ENCODE measurements at regions not wholly inside any gene's neighbourhood (a gene's known extent, or its start where the extent isn't known, plus 50 kb on each side); places are given as distances from the start of the nearest gene placed in this dataset.

DNA sequence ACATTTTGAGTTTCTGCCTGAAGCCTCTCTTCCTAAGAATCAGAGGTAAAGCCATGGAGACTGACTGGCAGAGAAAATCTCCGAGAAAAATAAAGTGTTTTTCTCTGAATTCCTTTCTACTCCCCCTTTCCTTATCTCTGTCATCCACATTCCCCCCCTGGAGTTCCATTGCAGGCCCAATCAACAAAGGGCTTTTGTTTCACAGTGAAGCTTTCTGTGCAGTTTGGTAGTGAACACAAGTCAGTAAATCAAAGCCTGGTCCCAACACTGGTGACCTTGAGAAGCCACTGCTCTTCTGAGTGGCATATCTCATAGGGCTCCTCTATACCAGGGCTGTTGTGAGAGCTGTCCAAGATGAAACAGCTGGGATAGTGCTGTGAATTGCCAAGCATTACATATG is 228.4 kb downstream of the SEC16B start:
- intact Hi-C loops (cut with micrococcal nuclease) = no loop called here
- peaks cover 0 to 8% (median 0%) of the 10 kb centered on the region in 5 donors for H3K27me3 Mint-ChIP-seq
- DNase-seq = no peak
- H3K27ac ChIP-seq (ENCODE audit: low read depth, low read length) = no peak overlapping the region
- no peaks in the 10 kb centered on the region for H3K36me3 ChIP-seq (ENCODE audit: control insufficient read depth in 2 of 3, insufficient read depth in 3 of 3, low read length in 3 of 3)
- peaks cover 0 to 12% (median 5%) of the 10 kb centered on the region in 11 donors for H3K9me3 Mint-ChIP-seq
- no peaks in the 10 kb centered on the region for H3K4me1 ChIP-seq (ENCODE audit: control insufficient read depth in 2 of 2, insufficient read depth in 2 of 2, low read length in 2 of 2)
- H3K27ac Mint-ChIP-seq = no peak overlapping the region
- peaks cover 0 to 6% (median 0%) of the 10 kb centered on the region in 5 donors for H3K36me3 Mint-ChIP-seq
- no peak overlapping the region for H3K4me3 ChIP-seq (ENCODE audit: low read length)
- no peak overlapping the region for H3K4me3 Mint-ChIP-seq
- ChIA-PET CTCF (no interaction called here), POLR2A (no interaction called here)
- no peak for ATAC-seq
- H3K4me1 Mint-ChIP-seq = no peaks in the 10 kb centered on the region
- H3K27me3 ChIP-seq (ENCODE audit: control insufficient read depth in 2 of 2, insufficient read depth in 2 of 2, low read length in 2 of 2) = no peaks in the 10 kb centered on the region
- no peaks in the 10 kb centered on the region for H3K9me3 ChIP-seq (ENCODE audit: control insufficient read depth in 2 of 3, low read length in 3 of 3)

GRCh38 chr1:177739780-177740179 is 230.1 kb downstream of the SEC16B start:
- H3K4me1 ChIP-seq (ENCODE audit: control insufficient read depth in 2 of 2, insufficient read depth in 2 of 2, low read length in 2 of 2) = no peaks in the 10 kb centered on the region
- ChIA-PET CTCF (no interaction called here), POLR2A (no interaction called here)
- no peak overlapping the region for H3K4me3 ChIP-seq (ENCODE audit: low read length)
- H3K27ac ChIP-seq (ENCODE audit: low read depth, low read length) = no peak overlapping the region
- H3K27me3 Mint-ChIP-seq = peaks cover 0 to under 1% (median 0%) of the 10 kb centered on the region in 5 donors
- ATAC-seq = no peak
- no peaks in the 10 kb centered on the region for H3K9me3 ChIP-seq (ENCODE audit: control insufficient read depth in 2 of 3, low read length in 3 of 3)
- H3K36me3 ChIP-seq (ENCODE audit: control insufficient read depth in 2 of 3, insufficient read depth in 3 of 3, low read length in 3 of 3) = no peaks in the 10 kb centered on the region
- no peak for DNase-seq
- H3K27ac Mint-ChIP-seq = no peak overlapping the region
- no peaks in the 10 kb centered on the region for H3K4me1 Mint-ChIP-seq
- H3K9me3 Mint-ChIP-seq = peaks cover 0 to 8% (median 2%) of the 10 kb centered on the region in 11 donors
- H3K36me3 Mint-ChIP-seq = peaks cover 0 to under 1% (median 0%) of the 10 kb centered on the region in 5 donors
- intact Hi-C loops (cut with micrococcal nuclease) = no loop called here
- no peaks in the 10 kb centered on the region for H3K27me3 ChIP-seq (ENCODE audit: control insufficient read depth in 2 of 2, insufficient read depth in 2 of 2, low read length in 2 of 2)
- H3K4me3 Mint-ChIP-seq = no peak overlapping the region

DNA sequence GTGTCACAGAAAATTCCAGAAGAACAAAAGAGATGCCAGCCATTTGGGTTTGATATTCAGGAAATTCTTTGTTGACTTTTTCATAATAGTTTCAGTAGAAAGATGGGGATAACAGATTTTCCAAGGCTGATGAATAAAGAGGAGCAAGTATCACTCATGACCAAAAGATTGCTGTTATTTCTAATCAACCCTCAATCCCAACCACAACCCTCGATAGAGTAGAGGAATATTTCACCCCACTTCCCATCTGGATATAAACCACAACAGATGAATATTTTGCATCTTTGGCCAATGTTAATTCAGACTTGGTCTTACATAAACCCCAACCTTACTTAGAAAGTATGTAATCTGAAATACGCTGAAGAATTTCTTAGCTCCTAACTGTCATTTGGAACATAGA is 232.4 kb downstream of the SEC16B start:
- ChIA-PET CTCF (no interaction called here), POLR2A (no interaction called here)
- H3K36me3 Mint-ChIP-seq = no peaks in the 10 kb centered on the region
- no peaks in the 10 kb centered on the region for H3K27me3 Mint-ChIP-seq
- H3K27ac Mint-ChIP-seq = no peak overlapping the region
- H3K9me3 Mint-ChIP-seq = peaks cover 0 to 9% (median 4%) of the 10 kb centered on the region in 11 donors
- no peaks in the 10 kb centered on the region for H3K9me3 ChIP-seq (ENCODE audit: control insufficient read depth in 2 of 3, low read length in 3 of 3)
- no peak for DNase-seq
- H3K27me3 ChIP-seq (ENCODE audit: control insufficient read depth in 2 of 2, insufficient read depth in 2 of 2, low read length in 2 of 2) = no peaks in the 10 kb centered on the region
- no peak for ATAC-seq
- no peak overlapping the region for H3K27ac ChIP-seq (ENCODE audit: low read depth, low read length)
- H3K36me3 ChIP-seq (ENCODE audit: control insufficient read depth in 2 of 3, insufficient read depth in 3 of 3, low read length in 3 of 3) = no peaks in the 10 kb centered on the region
- H3K4me1 Mint-ChIP-seq = no peaks in the 10 kb centered on the region
- intact Hi-C loops (cut with micrococcal nuclease) = no loop called here
- no peaks in the 10 kb centered on the region for H3K4me1 ChIP-seq (ENCODE audit: control insufficient read depth in 2 of 2, insufficient read depth in 2 of 2, low read length in 2 of 2)
- no peak overlapping the region for H3K4me3 Mint-ChIP-seq
- no peak overlapping the region for H3K4me3 ChIP-seq (ENCODE audit: low read length)

DNA sequence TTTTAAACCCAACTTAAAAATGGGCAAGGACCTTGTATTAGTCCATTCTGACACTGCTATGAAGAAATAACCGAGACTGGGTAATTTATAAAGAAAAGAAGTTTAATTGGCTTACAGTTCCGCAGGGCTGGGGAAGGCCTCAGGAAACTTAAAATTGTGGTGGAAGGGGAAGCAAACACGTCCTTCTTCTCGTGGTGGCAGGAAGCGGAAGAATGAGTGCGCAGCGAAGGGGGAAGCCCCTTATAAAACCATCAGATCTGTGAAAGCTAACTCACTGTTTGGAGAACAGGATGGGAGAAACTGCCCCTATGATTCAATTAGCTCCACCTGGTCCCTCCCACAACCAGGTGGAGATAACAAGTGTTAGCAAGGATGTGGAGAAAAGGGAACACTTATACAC is 237.7 kb downstream of the SEC16B start:
- no peaks in the 10 kb centered on the region for H3K4me1 ChIP-seq (ENCODE audit: control insufficient read depth in 2 of 2, insufficient read depth in 2 of 2, low read length in 2 of 2)
- H3K4me1 Mint-ChIP-seq = no peaks in the 10 kb centered on the region
- H3K9me3 Mint-ChIP-seq = peaks cover 0 to 25% (median 6%) of the 10 kb centered on the region in 11 donors
- ChIA-PET CTCF (no interaction called here), POLR2A (no interaction called here)
- H3K9me3 ChIP-seq (ENCODE audit: control insufficient read depth in 2 of 3, low read length in 3 of 3) = no peaks in the 10 kb centered on the region
- intact Hi-C loops (cut with micrococcal nuclease) = no loop called here
- no peaks in the 10 kb centered on the region for H3K36me3 Mint-ChIP-seq
- DNase-seq (no peak), ATAC-seq (no peak)
- H3K4me3 ChIP-seq (ENCODE audit: low read length) = no peak overlapping the region
- H3K27me3 Mint-ChIP-seq = no peaks in the 10 kb centered on the region
- H3K27me3 ChIP-seq (ENCODE audit: control insufficient read depth in 2 of 2, insufficient read depth in 2 of 2, low read length in 2 of 2) = no peaks in the 10 kb centered on the region
- no peak overlapping the region for H3K27ac Mint-ChIP-seq
- H3K36me3 ChIP-seq (ENCODE audit: control insufficient read depth in 2 of 3, insufficient read depth in 3 of 3, low read length in 3 of 3) = no peaks in the 10 kb centered on the region
- H3K4me3 Mint-ChIP-seq = no peak overlapping the region
- H3K27ac ChIP-seq (ENCODE audit: low read depth, low read length) = no peak overlapping the region

DNA sequence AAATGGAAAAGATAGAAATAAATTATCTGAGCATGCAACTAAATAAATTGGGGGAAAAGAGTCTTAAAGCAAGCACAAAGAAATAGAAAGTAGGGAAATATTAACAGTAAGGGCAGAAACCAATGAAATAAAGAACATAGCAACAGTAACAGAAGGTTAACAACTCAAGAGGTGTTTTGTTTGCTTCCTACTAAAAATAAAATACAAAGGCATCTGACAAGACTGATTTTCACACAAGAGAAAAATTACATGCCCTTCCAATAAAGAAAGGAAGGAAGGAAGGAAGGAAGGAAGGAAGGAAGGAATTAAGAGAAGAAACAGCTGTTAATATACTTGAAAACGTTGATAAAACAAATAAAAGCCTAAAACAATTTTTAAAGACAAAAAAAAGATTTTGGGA is 240.2 kb downstream of the SEC16B start:
- Mint-ChIP-seq H3K36me3 (no peaks in the 10 kb centered on the region), H3K4me3 (no peak overlapping the region), H3K27ac (no peak overlapping the region), H3K9me3 (peaks cover 1 to 48% (median 13%) of the 10 kb centered on the region in 11 donors), H3K27me3 (no peaks in the 10 kb centered on the region), H3K4me1 (no peaks in the 10 kb centered on the region)
- CTCF ChIA-PET = no interaction called here
- intact Hi-C loops (cut with micrococcal nuclease) = no loop called here
- no peak overlapping the region for H3K4me3 ChIP-seq (ENCODE audit: low read length)
- H3K36me3 ChIP-seq (ENCODE audit: control insufficient read depth in 2 of 3, insufficient read depth in 3 of 3, low read length in 3 of 3) = no peaks in the 10 kb centered on the region
- ATAC-seq (no peak), DNase-seq (no peak)
- no peak overlapping the region for H3K27ac ChIP-seq (ENCODE audit: low read depth, low read length)
- H3K4me1 ChIP-seq (ENCODE audit: control insufficient read depth in 2 of 2, insufficient read depth in 2 of 2, low read length in 2 of 2) = no peaks in the 10 kb centered on the region
- H3K9me3 ChIP-seq (ENCODE audit: control insufficient read depth in 2 of 3, low read length in 3 of 3) = no peaks in the 10 kb centered on the region
- POLR2A ChIA-PET = no interaction called here
- H3K27me3 ChIP-seq (ENCODE audit: control insufficient read depth in 2 of 2, insufficient read depth in 2 of 2, low read length in 2 of 2) = no peaks in the 10 kb centered on the region

GRCh38 chr1:177723533-177723932 is 246.3 kb downstream of the SEC16B start:
- Mint-ChIP-seq H3K36me3 (no peaks in the 10 kb centered on the region), H3K9me3 (peaks cover 16 to 65% (median 28%) of the 10 kb centered on the region in 11 donors), H3K27me3 (no peaks in the 10 kb centered on the region), H3K27ac (no peak overlapping the region), H3K4me1 (peaks cover 0 to 2% (median 0%) of the 10 kb centered on the region in 7 donors), H3K4me3 (no peak overlapping the region)
- no peaks in the 10 kb centered on the region for H3K36me3 ChIP-seq (ENCODE audit: control insufficient read depth in 2 of 3, insufficient read depth in 3 of 3, low read length in 3 of 3)
- H3K27me3 ChIP-seq (ENCODE audit: control insufficient read depth in 2 of 2, insufficient read depth in 2 of 2, low read length in 2 of 2) = no peaks in the 10 kb centered on the region
- no peak overlapping the region for H3K27ac ChIP-seq (ENCODE audit: low read depth, low read length)
- no peak for ATAC-seq
- H3K4me3 ChIP-seq (ENCODE audit: low read length) = no peak overlapping the region
- no peak for DNase-seq
- intact Hi-C loops (cut with micrococcal nuclease) = no loop called here
- no peaks in the 10 kb centered on the region for H3K9me3 ChIP-seq (ENCODE audit: control insufficient read depth in 2 of 3, low read length in 3 of 3)
- no peaks in the 10 kb centered on the region for H3K4me1 ChIP-seq (ENCODE audit: control insufficient read depth in 2 of 2, insufficient read depth in 2 of 2, low read length in 2 of 2)
- CTCF ChIA-PET = no interaction called here
- POLR2A ChIA-PET = no interaction called here

DNA sequence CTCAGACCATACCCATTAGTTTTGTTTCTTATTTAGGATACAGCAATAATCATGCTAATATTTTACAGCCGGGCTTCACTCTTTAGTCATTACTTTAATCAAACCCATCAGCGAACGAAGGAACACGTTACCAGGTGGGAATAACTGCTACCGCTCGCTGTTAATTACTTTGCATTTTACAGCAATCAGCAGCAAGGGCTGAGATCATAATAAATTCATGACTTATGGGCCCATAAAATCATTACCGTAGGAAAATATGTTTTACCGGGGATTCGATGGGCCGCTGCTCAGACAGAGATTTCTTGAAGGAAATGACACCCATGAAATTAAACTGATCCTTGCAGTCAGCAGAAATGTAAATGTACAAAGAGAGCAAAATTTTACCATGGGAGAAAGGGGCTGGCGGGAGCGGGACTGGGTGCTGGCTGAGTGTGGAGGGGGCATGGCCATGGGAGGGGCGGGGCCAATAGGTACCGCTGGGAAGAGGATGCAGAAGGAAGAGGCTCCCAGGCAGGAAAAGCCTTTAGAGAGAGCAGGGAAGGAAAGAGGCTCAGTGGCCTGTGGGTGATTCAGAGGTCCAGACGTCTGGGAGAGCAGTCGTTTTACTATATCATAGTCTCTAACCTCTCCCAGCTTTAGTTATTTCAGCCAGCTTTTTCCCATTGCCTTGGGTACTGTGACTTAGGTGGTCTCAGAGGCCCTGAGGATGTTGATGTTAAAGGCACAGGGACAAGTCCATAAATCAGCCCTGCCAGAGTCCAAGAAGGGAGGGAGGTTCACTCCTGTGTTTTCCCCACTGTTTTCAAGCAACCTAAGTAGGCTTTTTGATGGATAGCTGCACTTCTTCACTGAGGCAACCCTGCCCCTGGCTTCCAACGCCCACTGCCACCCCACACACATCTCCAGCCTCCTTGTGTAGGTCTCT is 258.9 kb downstream of the SEC16B start:
- peaks cover 0 to 1% (median 0%) of the 10 kb centered on the region in 7 donors for H3K4me1 Mint-ChIP-seq
- CTCF ChIA-PET = no interaction called here
- no peak overlapping the region for H3K27ac ChIP-seq (ENCODE audit: low read depth, low read length)

More for the DNA sequence above, 258.9 kb downstream of the SEC16B start:
- H3K27me3 ChIP-seq (ENCODE audit: control insufficient read depth in 2 of 2, insufficient read depth in 2 of 2, low read length in 2 of 2) = no peaks in the 10 kb centered on the region
- intact Hi-C loops (cut with micrococcal nuclease) = no loop called here
- peaks cover 0 to 4% (median 0%) of the 10 kb centered on the region in 3 experiments for H3K9me3 ChIP-seq (ENCODE audit: control insufficient read depth in 2 of 3, low read length in 3 of 3)
- no peaks in the 10 kb centered on the region for H3K36me3 Mint-ChIP-seq
- POLR2A ChIA-PET = no interaction called here
- H3K27ac Mint-ChIP-seq = no peak overlapping the region
- H3K4me3 Mint-ChIP-seq = no peak overlapping the region
- no peaks in the 10 kb centered on the region for H3K4me1 ChIP-seq (ENCODE audit: control insufficient read depth in 2 of 2, insufficient read depth in 2 of 2, low read length in 2 of 2)
- no peaks in the 10 kb centered on the region for H3K27me3 Mint-ChIP-seq
- no peak for ATAC-seq
- no peaks in the 10 kb centered on the region for H3K36me3 ChIP-seq (ENCODE audit: control insufficient read depth in 2 of 3, insufficient read depth in 3 of 3, low read length in 3 of 3)
- H3K4me3 ChIP-seq (ENCODE audit: low read length) = no peak overlapping the region
- DNase-seq = no peak
- peaks cover 0 to 35% (median 8%) of the 10 kb centered on the region in 11 donors for H3K9me3 Mint-ChIP-seq

Data from naive thymus-derived CD4-positive, alpha-beta T cell (primary cell).